ENCODE measurements at regions not wholly inside any gene's neighbourhood (a gene's known extent, or its start where the extent isn't known, plus 50 kb on each side); places are given as distances from the start of the nearest gene placed in this dataset.
"Not testable (repeated sequence)": the region's sequence is repeated elsewhere in the genome, so short reads cannot be mapped to it uniquely, and the experiment has no call there.

GRCh38 chr1:55898181-55898580 lies 681.2 kb downstream of the PLPP3 start:
- in situ Hi-C loops (cut with HindIII; ENCODE audit: low sequenced_read_pairs), result no loop called here
- DNase-seq (ENCODE audit: low spot score), result no peak

GRCh38 chr1:55896210-55896609 lies 681.0 kb upstream of the USP24 start:
- in situ Hi-C loops (cut with HindIII; ENCODE audit: low sequenced_read_pairs), result no loop called here
- no peak for DNase-seq (ENCODE audit: low spot score)

GRCh38 chr1:55894521-55894920 lies 679.4 kb upstream of the USP24 start:
- in situ Hi-C loops (cut with HindIII; ENCODE audit: low sequenced_read_pairs), result no loop called here
- DNase-seq (ENCODE audit: low spot score), result no peak

GRCh38 chr1:55893155-55893554 lies 678.0 kb upstream of the USP24 start:
- in situ Hi-C loops (cut with HindIII; ENCODE audit: low sequenced_read_pairs), result no loop called here
- no peak for DNase-seq (ENCODE audit: low spot score)

- DNase-seq (ENCODE audit: low spot score), result no peak
- in situ Hi-C loops (cut with HindIII; ENCODE audit: low sequenced_read_pairs), result no loop called here
Measured at GRCh38 chr1:55888685-55889317, 673.6 kb upstream of the USP24 start.

- DNase-seq (ENCODE audit: low spot score), result no peak
- in situ Hi-C loops (cut with HindIII; ENCODE audit: low sequenced_read_pairs), result no loop called here
Measured at GRCh38 chr1:55886856-55887712, 671.9 kb upstream of the USP24 start.

GRCh38 chr1:55885619-55886018 lies 670.5 kb upstream of the USP24 start:
- in situ Hi-C loops (cut with HindIII; ENCODE audit: low sequenced_read_pairs), result no loop called here
- no peak for DNase-seq (ENCODE audit: low spot score)

GRCh38 chr1:55882931-55883330 lies 667.8 kb upstream of the USP24 start:
- in situ Hi-C loops (cut with HindIII; ENCODE audit: low sequenced_read_pairs), result no loop called here

GRCh38 chr1:55879346-55879745 lies 664.2 kb upstream of the USP24 start:
- in situ Hi-C loops (cut with HindIII; ENCODE audit: low sequenced_read_pairs), result no loop called here

More at GRCh38 chr1:55882931-55883330, 667.8 kb upstream of the USP24 start:
- no peak for DNase-seq (ENCODE audit: low spot score)

GRCh38 chr1:55877437-55878232 lies 662.5 kb upstream of the USP24 start:
- DNase-seq (ENCODE audit: low spot score), result no peak
- in situ Hi-C loops (cut with HindIII; ENCODE audit: low sequenced_read_pairs), result no loop called here

More at GRCh38 chr1:55879346-55879745, 664.2 kb upstream of the USP24 start:
- no peak for DNase-seq (ENCODE audit: low spot score)

- in situ Hi-C loops (cut with HindIII; ENCODE audit: low sequenced_read_pairs), result no loop called here
Measured at GRCh38 chr1:55876276-55877060, 661.3 kb upstream of the USP24 start.

GRCh38 chr1:55870106-55870505 lies 654.9 kb upstream of the USP24 start:
- no peak for DNase-seq (ENCODE audit: low spot score)
- in situ Hi-C loops (cut with HindIII; ENCODE audit: low sequenced_read_pairs), result no loop called here

More at GRCh38 chr1:55876276-55877060, 661.3 kb upstream of the USP24 start:
- no peak for DNase-seq (ENCODE audit: low spot score)

GRCh38 chr1:55869065-55869464 lies 653.9 kb upstream of the USP24 start:
- DNase-seq (ENCODE audit: low spot score), result no peak
- in situ Hi-C loops (cut with HindIII; ENCODE audit: low sequenced_read_pairs), result no loop called here

- DNase-seq (ENCODE audit: low spot score), result peak; percentile 28
- in situ Hi-C loops (cut with HindIII; ENCODE audit: low sequenced_read_pairs), result no loop called here
Measured at GRCh38 chr1:55868026-55868425, 652.9 kb upstream of the USP24 start.

- no peak for DNase-seq (ENCODE audit: low spot score)
- in situ Hi-C loops (cut with HindIII; ENCODE audit: low sequenced_read_pairs), result no loop called here
Measured at GRCh38 chr1:55867304-55867843, 652.2 kb upstream of the USP24 start.

- in situ Hi-C loops (cut with HindIII; ENCODE audit: low sequenced_read_pairs); DNase-seq (ENCODE audit: low spot score): not testable (repeated sequence)
Measured at GRCh38 chr1:55865778-55866177, 650.6 kb upstream of the USP24 start.

GRCh38 chr1:55864251-55864650 lies 649.1 kb upstream of the USP24 start:
- DNase-seq (ENCODE audit: low spot score), result no peak
- in situ Hi-C loops (cut with HindIII; ENCODE audit: low sequenced_read_pairs), result no loop called here

GRCh38 chr1:55861676-55862340 lies 646.6 kb upstream of the USP24 start:
- in situ Hi-C loops (cut with HindIII; ENCODE audit: low sequenced_read_pairs), result no loop called here
- DNase-seq (ENCODE audit: low spot score), result no peak

Data from G401 (cell line).